Inflammatory macrophage (primary cell): ENCODE measurements at regions not wholly inside any gene's neighbourhood (a gene's known extent, or its start where the extent isn't known, plus 50 kb on each side); places are given as distances from the start of the nearest gene placed in this dataset.
"Not testable (repeated sequence)": the region's sequence is repeated elsewhere in the genome, so short reads cannot be mapped to it uniquely, and the experiment has no call there.

Experiments
- DNase-seq, 2 donors: peaks; one replicate each; pipeline ENCODE4 v3.0.0-alpha.2; 2020 to 2022

DNA sequence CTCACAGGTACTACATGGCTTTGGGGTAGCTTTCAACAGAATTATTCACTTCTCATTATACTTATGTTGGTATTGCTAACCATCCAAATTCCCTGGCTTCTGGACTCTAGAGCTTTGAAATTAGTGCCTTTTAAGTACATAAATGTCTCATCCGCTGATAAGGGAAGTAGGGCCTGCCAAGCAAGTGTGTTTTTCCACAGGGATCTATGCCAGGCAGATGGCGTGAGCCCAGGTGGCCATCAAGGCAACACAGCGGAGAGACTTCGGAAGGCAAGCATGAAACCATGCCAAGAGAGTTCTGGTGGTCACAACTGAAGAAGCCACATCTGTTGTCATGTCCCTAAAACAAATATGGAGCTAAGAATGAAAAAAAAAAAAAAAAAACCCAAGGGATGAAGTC, 503.1 kb upstream of the LCORL start:
- no peak for DNase-seq

DNA sequence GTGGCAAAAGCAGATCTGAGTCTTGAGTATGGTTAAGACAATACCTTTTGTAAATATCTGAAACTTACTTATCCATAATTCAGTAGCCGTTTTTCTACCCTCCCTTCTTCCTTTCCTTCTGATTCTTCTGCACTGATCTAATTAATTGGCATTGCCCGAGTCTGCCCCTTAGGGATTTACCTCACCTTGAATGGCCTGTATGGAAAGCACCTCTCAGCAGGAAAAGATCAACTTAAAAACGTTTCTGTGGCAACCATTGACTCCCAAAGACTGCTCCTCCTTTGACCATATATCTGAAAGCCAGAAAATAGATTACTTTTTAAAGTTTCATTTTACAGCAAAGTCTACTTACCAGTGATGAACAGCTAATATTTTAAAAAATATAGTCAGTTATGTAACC, 496.5 kb upstream of the LCORL start:
- no peak for DNase-seq

DNA sequence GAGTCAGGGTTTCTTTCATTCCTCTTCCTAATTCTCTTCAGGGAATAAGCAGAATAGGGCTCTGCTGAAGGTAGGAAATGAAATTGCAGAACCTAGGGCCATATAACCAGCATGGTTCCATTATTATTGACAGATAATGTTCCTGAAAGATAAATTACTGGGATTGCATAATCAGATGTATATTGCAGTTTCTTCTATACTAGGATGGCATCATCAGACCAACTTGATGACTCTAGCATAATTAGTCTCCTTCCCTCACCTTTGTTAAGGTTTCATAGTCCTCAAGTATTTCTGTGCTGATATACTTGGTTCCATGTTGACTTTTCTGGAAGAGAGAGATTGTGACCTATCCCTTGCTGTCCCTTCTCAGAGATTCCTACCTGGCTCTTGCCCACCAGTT, 492.3 kb upstream of the LCORL start:
- DNase-seq, result no peak

GRCh38 chr4:18512718-18513117, 491.2 kb upstream of the LCORL start:
- DNase-seq, result no peak

- no peak for DNase-seq
These were observed 490.2 kb upstream of the LCORL start for GRCh38 chr4:18511727-18512126.

GRCh38 chr4:18508786-18509185, 487.2 kb upstream of the LCORL start:
- no peak for DNase-seq

DNA sequence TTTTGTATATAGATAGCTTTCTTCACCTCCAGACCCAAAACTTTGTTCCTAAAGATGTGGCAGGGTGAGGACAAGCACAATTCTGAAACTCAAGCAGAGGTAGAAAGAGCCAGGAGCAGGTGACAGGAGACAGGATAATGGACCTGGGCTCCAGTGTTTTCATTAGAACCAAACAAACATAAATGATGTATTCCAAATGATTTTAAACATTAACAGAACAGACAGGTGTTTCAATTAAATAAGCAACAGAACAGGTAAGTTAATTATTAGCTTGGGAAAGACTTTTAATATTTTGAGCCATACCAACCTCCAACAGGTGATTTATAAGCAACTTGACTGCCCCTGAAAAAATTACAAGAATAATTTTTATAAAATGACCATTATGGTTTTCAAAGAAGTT, 459.4 kb upstream of the LCORL start:
- DNase-seq, result no peak

DNA sequence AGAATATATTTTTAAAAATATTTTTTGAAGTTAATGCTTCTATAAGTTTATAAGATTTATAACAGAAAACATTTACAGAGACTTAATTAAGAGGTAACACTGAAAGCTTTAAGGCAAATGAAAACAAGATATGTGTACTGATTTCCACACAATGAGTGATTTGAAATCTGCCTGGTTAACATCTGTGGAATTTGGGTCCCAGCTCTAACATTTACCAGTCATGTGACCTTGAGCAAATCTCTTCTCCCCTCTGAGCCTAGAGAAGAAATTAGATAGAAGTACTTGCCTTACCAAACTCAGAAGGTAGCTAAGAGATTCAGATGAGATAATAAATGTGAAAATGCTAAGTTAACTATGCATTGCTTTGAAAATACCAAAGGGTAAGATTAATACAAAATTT, 458.8 kb upstream of the LCORL start:
- DNase-seq, result no peak

GRCh38 chr4:18479825-18480224, 458.3 kb upstream of the LCORL start:
- DNase-seq, result no peak

DNA sequence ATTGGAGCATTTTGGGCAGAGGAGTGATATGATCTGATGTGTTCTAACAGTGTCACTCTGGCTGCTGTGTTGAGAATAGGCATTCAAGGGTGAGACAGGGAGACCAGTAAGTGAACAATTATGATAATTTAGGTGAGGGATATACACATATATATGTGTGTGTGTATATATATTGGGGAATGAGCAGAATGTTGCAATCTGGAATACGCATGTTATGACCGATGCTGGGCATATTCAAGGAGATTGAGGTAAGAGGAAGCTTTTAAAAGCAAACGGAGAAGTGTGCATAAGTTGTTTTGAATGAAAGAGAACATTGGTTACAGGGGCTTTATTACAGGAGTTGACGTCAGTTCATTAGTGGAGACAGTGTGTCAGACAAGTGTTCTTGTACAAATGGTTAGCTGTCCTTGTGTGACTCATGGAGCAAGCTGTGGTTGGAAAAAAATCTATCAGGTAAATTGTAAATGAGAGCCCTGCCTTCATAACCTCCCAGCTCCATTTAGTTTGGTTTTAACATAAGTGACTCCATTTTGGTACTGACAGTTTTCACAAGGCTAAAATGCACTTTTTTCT, 442.5 kb upstream of the LCORL start:
- no peak for DNase-seq

- DNase-seq, result no peak
These were observed 436.9 kb upstream of the LCORL start for GRCh38 chr4:18458465-18458864.

GRCh38 chr4:18454349-18454748, 432.8 kb upstream of the LCORL start:
- DNase-seq, result no peak

DNA sequence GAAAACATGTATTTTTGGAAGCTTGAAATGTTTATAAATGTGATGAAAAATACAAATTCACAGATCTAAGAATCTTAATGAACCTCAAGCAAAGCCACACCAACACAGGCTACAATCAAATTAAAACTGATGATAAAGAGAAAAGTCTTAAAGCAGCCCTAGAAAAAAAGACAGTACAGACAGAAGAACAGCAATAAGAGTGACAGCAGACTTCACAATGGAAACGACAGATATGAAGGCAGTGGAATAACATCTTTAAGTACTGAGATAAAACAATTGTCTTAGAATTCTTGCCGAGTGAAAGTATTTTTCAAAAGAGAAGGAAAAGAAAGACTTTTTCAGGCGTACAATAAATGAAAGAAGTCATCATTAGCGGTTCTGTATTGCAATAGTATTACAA, 423.6 kb upstream of the LCORL start:
- no peak for DNase-seq

DNA sequence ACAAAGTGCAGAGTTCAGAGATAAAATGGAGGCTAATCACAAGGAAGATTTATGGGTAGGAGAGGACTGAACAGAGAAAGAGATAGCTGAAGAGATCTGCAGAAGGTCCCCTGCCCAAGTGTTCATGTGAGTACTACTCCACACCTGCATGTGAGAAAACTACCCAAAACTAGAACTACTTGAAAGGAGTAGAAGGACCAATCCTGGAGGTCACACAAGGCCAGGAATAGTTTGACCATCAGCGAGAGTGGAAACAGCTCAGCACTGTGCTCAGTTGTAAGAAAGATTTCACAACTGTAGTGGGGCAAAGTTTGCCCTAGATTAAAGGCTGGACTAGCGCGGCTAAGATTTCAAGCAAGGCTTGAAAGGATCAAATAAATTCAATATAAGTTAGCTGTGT, 422.7 kb upstream of the LCORL start:
- DNase-seq, result no peak

DNA sequence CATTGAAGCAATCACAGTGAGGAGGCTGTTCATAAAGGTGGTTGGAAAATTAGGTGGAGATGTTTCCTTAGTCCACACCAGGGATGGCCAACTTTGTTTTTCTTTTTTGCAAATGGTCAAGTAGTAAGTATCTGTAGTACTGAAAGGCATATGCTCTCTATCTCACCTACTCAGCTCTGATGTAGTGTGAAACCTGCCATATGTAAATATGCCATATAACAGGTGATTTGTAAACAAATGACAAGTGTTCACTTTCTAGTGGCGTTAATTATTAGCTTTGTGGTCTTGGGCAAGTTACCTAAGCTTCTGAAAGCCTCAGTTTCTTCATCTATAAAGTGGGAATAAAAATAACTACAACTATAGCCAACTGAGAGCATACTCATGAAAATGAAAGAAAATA, 421.4 kb upstream of the LCORL start:
- DNase-seq, result no peak

DNA sequence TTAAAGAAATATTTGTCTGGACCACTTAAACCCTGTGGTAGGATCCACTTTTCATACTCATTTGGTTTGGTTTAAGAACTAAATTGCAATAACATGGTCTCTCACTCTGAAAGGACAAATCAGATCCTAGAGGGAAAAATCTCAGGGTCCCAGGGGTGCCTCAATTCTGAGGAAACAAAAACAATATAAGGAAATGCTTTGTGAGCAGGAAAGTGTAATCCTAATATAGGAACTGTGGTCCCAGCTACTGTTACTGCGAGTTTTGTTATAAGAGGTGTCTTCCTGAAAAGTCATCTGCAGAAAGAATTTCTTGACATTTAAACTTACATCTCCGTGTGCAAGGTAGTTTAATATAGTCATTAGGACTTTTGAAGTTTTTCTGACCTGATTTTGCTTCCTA, 420.1 kb upstream of the LCORL start:
- no peak for DNase-seq

GRCh38 chr4:18441203-18441590, 419.6 kb upstream of the LCORL start:
- DNase-seq, result no peak

DNA sequence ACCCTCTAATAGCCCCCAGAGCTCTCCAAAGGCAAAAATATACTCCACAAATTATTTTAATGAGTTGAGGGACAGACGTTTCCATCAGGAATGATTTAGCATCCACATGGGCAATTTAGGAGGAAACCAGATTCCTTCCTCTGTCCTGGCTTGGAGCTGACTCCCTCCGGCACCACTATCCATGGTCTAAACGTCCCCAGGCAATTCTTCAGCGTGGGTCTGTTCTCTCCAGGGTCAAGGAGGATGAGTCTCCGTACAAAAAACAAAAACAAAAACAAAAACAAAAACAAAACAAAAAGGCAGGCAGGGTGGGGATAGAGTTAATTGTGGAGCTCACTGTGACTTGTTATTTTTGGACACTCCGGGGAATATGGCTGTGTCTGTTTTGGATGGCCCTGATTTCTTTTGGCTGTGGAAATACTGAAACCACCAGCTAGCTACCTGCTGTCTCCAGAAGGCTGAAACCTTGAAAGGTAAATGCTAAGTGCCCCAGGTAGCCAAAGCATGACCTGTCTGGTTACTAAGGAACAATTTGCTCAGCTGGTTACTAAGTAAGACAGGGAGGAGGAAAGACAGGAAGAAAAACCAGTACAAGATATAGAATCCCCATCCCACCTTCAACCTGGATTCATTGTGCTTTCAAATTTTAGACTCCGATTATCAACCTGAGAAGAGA, 419.1 kb upstream of the LCORL start:
- DNase-seq, result no peak

DNA sequence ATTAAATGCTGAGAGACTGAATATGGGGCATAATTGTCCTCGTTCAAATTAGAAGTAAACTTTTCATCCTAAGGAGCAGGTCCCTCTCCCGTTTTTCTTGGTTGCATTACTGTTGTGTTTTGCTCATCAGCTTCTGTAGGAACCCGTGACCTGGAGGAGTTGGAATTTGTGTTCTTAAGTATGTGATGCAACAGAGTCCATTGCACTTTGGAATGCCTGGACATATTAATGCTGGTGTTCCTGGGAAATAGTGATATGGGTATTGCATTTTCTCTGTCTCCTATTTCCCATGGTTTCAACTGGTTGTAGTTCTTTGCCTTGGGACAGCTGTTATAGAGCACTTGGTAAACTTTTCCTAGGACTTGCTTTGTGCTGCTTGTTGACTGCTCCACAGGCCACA, 417.8 kb upstream of the LCORL start:
- no peak for DNase-seq

GRCh38 chr4:18435781-18436180, 414.2 kb upstream of the LCORL start:
- no peak for DNase-seq

DNA sequence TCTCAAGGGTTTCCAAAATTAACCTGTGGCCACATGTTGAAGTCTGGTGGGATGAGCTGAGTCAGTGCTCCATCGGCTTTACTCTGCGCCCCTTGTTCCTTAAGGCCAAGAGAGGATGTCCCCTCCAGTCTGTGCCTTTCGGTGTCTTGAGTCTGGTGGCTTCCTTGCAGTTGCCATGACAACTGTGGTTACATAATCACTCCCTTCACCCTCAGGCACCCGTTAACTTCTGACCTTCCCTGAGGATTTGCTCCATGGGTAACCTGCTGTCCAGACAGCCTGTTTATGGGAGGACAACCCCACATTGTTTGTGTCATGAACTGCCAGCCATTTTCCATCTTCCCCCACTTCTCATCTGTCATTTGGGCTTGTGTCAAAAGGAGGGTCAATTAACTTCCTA, 401.1 kb upstream of the LCORL start:
- DNase-seq, result no peak

DNA sequence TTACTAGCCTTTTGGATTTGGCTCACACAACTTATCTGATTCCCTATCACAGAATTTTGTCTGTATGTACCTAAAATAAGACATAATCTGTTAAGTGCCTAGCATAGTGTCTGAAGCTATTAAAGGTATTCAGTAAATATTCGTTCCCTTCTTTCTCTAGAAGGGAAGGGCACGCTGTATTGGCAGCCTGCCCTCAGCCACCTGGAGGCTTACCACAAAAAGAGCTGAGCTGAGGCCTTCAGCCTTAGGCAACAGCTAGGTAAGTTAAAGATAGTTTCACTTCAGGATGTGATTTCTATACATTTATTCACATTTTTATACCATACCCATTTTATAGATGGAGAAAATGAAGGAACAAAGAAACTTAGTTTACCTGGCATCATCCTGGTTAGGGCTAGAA, 400.0 kb upstream of the LCORL start:
- no peak for DNase-seq

- no peak for DNase-seq
These were observed 398.2 kb upstream of the LCORL start for GRCh38 chr4:18419780-18420179.

DNA sequence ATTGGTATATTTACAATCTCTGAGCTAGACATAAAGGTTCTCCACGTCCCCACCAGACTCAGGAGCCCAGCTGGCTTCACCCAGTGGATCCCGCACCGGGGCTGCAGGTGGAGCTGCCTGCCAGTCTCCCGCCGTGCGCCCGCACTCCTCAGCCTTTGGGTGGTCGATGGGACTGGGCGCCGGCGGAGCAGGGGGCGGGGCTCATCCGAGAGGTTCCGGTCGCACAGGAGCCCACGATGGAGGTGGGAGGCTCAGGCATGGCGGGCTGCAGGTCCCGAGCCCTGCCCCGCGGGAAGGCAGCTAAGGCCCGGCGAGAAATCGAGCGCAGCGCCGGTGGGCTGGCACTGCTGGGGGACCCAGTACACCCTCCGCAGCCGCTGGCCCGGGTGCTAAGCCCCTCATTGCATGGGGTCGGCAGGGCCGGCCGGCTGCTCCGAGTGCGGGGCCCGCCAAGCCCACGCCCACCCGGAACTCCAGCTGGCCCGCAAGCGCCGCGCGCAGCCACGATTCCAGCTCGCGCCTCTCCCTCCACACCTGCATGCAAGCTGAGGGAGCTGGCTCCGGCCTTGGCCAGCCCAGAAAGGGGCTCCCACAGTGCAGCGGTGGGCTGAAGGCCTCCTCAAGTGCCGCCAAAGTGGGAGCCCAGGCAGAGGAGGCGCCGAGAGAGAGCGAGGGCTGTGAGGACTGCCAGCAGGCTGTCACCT, 396.8 kb upstream of the LCORL start:
- not testable (repeated sequence) for DNase-seq
